Activated T-cell treated with anti-CD3 and anti-CD28 coated beads, Interleukin-2, amount 50 U/mL, for 48 hours (primary cell): ENCODE measurements at regions not wholly inside any gene's neighbourhood (a gene's known extent, or its start where the extent isn't known, plus 50 kb on each side); places are given as distances from the start of the nearest gene placed in this dataset.

Experiments used
- DNase-seq, 2 experiments: peaks; one replicate each; pipeline ENCODE4 v3.0.0-alpha.2; 2020

GRCh38 chr14:36083317-36083716, 93.2 kb downstream of the PTCSC3 start:
- DNase-seq, result no peak

- DNase-seq, result no peak
These were observed 98.4 kb downstream of the PTCSC3 start for GRCh38 chr14:36078080-36078479.

GRCh38 chr14:36076197-36076596, 100.3 kb downstream of the PTCSC3 start:
- no peak for DNase-seq

- no peak for DNase-seq
These were observed 101.3 kb downstream of the PTCSC3 start for GRCh38 chr14:36075203-36075602.

GRCh38 chr14:36070720-36071043, 105.8 kb downstream of the PTCSC3 start:
- no peak for DNase-seq

- DNase-seq, result peak; percentile 55 to 59
These were observed 106.3 kb downstream of the PTCSC3 start for GRCh38 chr14:36070031-36070719.

- peak; percentile 28 to 35 for DNase-seq
These were observed 107.0 kb downstream of the PTCSC3 start for GRCh38 chr14:36069535-36069900.

- DNase-seq, result no peak
These were observed 107.6 kb downstream of the PTCSC3 start for GRCh38 chr14:36068777-36069534.

GRCh38 chr14:36067428-36068187, 108.9 kb downstream of the PTCSC3 start:
- no peak for DNase-seq

GRCh38 chr14:36066636-36067035, 109.9 kb downstream of the PTCSC3 start:
- no peak for DNase-seq

- DNase-seq, result no peak
These were observed 110.7 kb downstream of the PTCSC3 start for GRCh38 chr14:36065831-36066230.

- DNase-seq, result no peak
These were observed 117.0 kb downstream of the PTCSC3 start for GRCh38 chr14:36059531-36059930.

- DNase-seq, result no peak
These were observed 118.9 kb downstream of the PTCSC3 start for GRCh38 chr14:36057452-36058116.

GRCh38 chr14:36056845-36057244, 119.7 kb downstream of the PTCSC3 start:
- no peak for DNase-seq

- no peak for DNase-seq
These were observed 120.8 kb downstream of the PTCSC3 start for GRCh38 chr14:36055681-36056225.

GRCh38 chr14:36055052-36055378, 121.5 kb downstream of the PTCSC3 start:
- DNase-seq, result no peak

GRCh38 chr14:36054353-36055051, 122.0 kb downstream of the PTCSC3 start:
- no peak for DNase-seq

GRCh38 chr14:36052681-36053080, 123.8 kb downstream of the PTCSC3 start:
- no peak for DNase-seq

- DNase-seq, result no peak
These were observed 124.5 kb downstream of the PTCSC3 start for GRCh38 chr14:36052063-36052462.

- DNase-seq, result no peak
These were observed 127.9 kb downstream of the PTCSC3 start for GRCh38 chr14:36048667-36049066.

GRCh38 chr14:36047912-36048311, 128.6 kb downstream of the PTCSC3 start:
- no peak for DNase-seq

GRCh38 chr14:36035675-36036074, 140.8 kb downstream of the PTCSC3 start:
- no peak for DNase-seq

GRCh38 chr14:36028665-36029064, 147.9 kb downstream of the PTCSC3 start:
- DNase-seq, result no peak
